ENCODE measurements at regions not wholly inside any gene's neighbourhood (a gene's known extent, or its start where the extent isn't known, plus 50 kb on each side); places are given as distances from the start of the nearest gene placed in this dataset.

- no peak for DNase-seq (ENCODE audit: low spot score)
Measured at GRCh38 chr4:152094970-152095700, 334.3 kb upstream of the GATB start.

- DNase-seq (ENCODE audit: low spot score), result no peak
Measured at GRCh38 chr4:152091405-152091804, 330.6 kb upstream of the GATB start.

- DNase-seq (ENCODE audit: low spot score), result no peak
Measured at GRCh38 chr4:152090543-152090942, 329.7 kb upstream of the GATB start.

- DNase-seq (ENCODE audit: low spot score), result no peak
Measured at GRCh38 chr4:152089584-152089983, 328.8 kb upstream of the GATB start.

GRCh38 chr4:152087335-152087734 is 326.5 kb upstream of the GATB start:
- no peak for DNase-seq (ENCODE audit: low spot score)

GRCh38 chr4:152085657-152086056 is 324.9 kb upstream of the GATB start:
- no peak for DNase-seq (ENCODE audit: low spot score)

GRCh38 chr4:152083338-152083737 is 322.5 kb upstream of the GATB start:
- no peak for DNase-seq (ENCODE audit: low spot score)

GRCh38 chr4:152081024-152081423 is 320.2 kb upstream of the GATB start:
- no peak for DNase-seq (ENCODE audit: low spot score)

- no peak for DNase-seq (ENCODE audit: low spot score)
Measured at GRCh38 chr4:152079543-152080293, 318.9 kb upstream of the GATB start.

- DNase-seq (ENCODE audit: low spot score), result no peak
Measured at GRCh38 chr4:152079079-152079478, 318.3 kb upstream of the GATB start.

GRCh38 chr4:152077582-152077981 is 316.8 kb upstream of the GATB start:
- no peak for DNase-seq (ENCODE audit: low spot score)

- DNase-seq (ENCODE audit: low spot score), result no peak
Measured at GRCh38 chr4:152075253-152075928, 314.6 kb upstream of the GATB start.

- no peak for DNase-seq (ENCODE audit: low spot score)
Measured at GRCh38 chr4:152074573-152074972, 313.8 kb upstream of the GATB start.

GRCh38 chr4:152074088-152074437 is 313.3 kb upstream of the GATB start:
- no peak for DNase-seq (ENCODE audit: low spot score)

GRCh38 chr4:152073351-152074087 is 312.7 kb upstream of the GATB start:
- peak; percentile 45 for DNase-seq (ENCODE audit: low spot score)

- DNase-seq (ENCODE audit: low spot score), result no peak
Measured at GRCh38 chr4:152072906-152073305, 312.1 kb upstream of the GATB start.

GRCh38 chr4:152072001-152072485 is 311.2 kb upstream of the GATB start:
- no peak for DNase-seq (ENCODE audit: low spot score)

GRCh38 chr4:152070854-152071253 is 310.0 kb upstream of the GATB start:
- no peak for DNase-seq (ENCODE audit: low spot score)

- no peak for DNase-seq (ENCODE audit: low spot score)
Measured at GRCh38 chr4:152068866-152069265, 308.1 kb upstream of the GATB start.

- no peak for DNase-seq (ENCODE audit: low spot score)
Measured at GRCh38 chr4:152065545-152065944, 304.7 kb upstream of the GATB start.

GRCh38 chr4:152064753-152065152 is 303.9 kb upstream of the GATB start:
- DNase-seq (ENCODE audit: low spot score), result no peak

GRCh38 chr4:152064282-152064681 is 303.5 kb upstream of the GATB start:
- DNase-seq (ENCODE audit: low spot score), result no peak

Measured in D341Med (cell line).